ENCODE measurements at regions not wholly inside any gene's neighbourhood (a gene's known extent, or its start where the extent isn't known, plus 50 kb on each side); places are given as distances from the start of the nearest gene placed in this dataset.

- TF ChIP-seq POLR2AphosphoS5 (IDR thresholded peaks at IDR 0.05; ENCODE audit: low read depth, low read length) (no peak), FOXP2 (optimal IDR thresholded peaks at IDR 0.05; ENCODE audit: borderline replicate concordance, extremely low read depth, extremely low read length, insufficient read depth) (no peak), REST (IDR thresholded peaks at IDR 0.05; ENCODE audit: insufficient read depth in 1 of 2, low read depth in 2 of 2, low read length in 2 of 2) (no peak), TAF1 (IDR thresholded peaks at IDR 0.05; ENCODE audit: borderline replicate concordance, insufficient read depth, low read length) (no peak), SIN3A (IDR thresholded peaks at IDR 0.05; ENCODE audit: borderline replicate concordance, insufficient read depth, low read length) (no peak)
Observed at GRCh38 chr6:113011801-113012200, 664.7 kb downstream of the RFPL4B start.

- TF ChIP-seq POLR2AphosphoS5 (IDR thresholded peaks at IDR 0.05; ENCODE audit: low read depth, low read length): no peak
- TF ChIP-seq TAF1 (IDR thresholded peaks at IDR 0.05; ENCODE audit: borderline replicate concordance, insufficient read depth, low read length): no peak
- TF ChIP-seq REST (IDR thresholded peaks at IDR 0.05; ENCODE audit: insufficient read depth in 1 of 2, low read depth in 2 of 2, low read length in 2 of 2): no peak
- no peak for TF ChIP-seq FOXP2 (optimal IDR thresholded peaks at IDR 0.05; ENCODE audit: borderline replicate concordance, extremely low read depth, extremely low read length, insufficient read depth)
- TF ChIP-seq SIN3A (IDR thresholded peaks at IDR 0.05; ENCODE audit: borderline replicate concordance, insufficient read depth, low read length): no peak
Observed at GRCh38 chr6:113015249-113015648, 668.1 kb downstream of the RFPL4B start.

- TF ChIP-seq TAF1 (IDR thresholded peaks at IDR 0.05; ENCODE audit: borderline replicate concordance, insufficient read depth, low read length) (no peak), SIN3A (IDR thresholded peaks at IDR 0.05; ENCODE audit: borderline replicate concordance, insufficient read depth, low read length) (no peak), POLR2AphosphoS5 (IDR thresholded peaks at IDR 0.05; ENCODE audit: low read depth, low read length) (no peak), FOXP2 (optimal IDR thresholded peaks at IDR 0.05; ENCODE audit: borderline replicate concordance, extremely low read depth, extremely low read length, insufficient read depth) (no peak), REST (IDR thresholded peaks at IDR 0.05; ENCODE audit: insufficient read depth in 1 of 2, low read depth in 2 of 2, low read length in 2 of 2) (no peak)
Observed at GRCh38 chr6:113017353-113017752, 670.2 kb downstream of the RFPL4B start.

- TF ChIP-seq POLR2AphosphoS5 (IDR thresholded peaks at IDR 0.05; ENCODE audit: low read depth, low read length): no peak
- TF ChIP-seq REST (IDR thresholded peaks at IDR 0.05; ENCODE audit: insufficient read depth in 1 of 2, low read depth in 2 of 2, low read length in 2 of 2): no peak
- no peak for TF ChIP-seq TAF1 (IDR thresholded peaks at IDR 0.05; ENCODE audit: borderline replicate concordance, insufficient read depth, low read length)
- no peak for TF ChIP-seq SIN3A (IDR thresholded peaks at IDR 0.05; ENCODE audit: borderline replicate concordance, insufficient read depth, low read length)
- no peak for TF ChIP-seq FOXP2 (optimal IDR thresholded peaks at IDR 0.05; ENCODE audit: borderline replicate concordance, extremely low read depth, extremely low read length, insufficient read depth)
Observed at GRCh38 chr6:113018351-113019151, 671.4 kb downstream of the RFPL4B start.
